CD1c-positive myeloid dendritic cell (primary cell): ENCODE measurements at regions not wholly inside any gene's neighbourhood (a gene's known extent, or its start where the extent isn't known, plus 50 kb on each side); places are given as distances from the start of the nearest gene placed in this dataset.

Experiments used
- DNase-seq: peaks from one replicate; pipeline ENCODE4 v3.0.0-alpha.2; 2016; ENCODE audit errors: extremely low spot score

DNA sequence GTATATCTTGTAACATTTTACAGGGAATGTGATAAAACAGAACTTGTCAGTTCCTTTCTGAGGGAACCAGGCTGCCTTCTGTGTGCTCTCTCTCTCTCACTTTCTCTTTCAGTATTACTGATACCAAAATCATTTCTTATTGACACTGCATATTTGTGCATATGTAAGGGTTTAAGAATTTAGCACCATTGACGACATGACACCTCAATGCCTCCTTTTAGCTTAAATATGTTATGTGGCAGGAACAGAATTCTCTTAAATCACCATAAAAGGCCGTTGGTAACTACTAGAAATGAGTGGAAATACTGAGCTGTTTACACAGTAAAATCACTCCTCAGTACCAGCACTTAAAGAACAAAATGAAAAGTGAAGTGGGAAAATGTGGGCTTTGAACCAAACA is 457.7 kb upstream of the SYT1 start:
- no peak for DNase-seq

DNA sequence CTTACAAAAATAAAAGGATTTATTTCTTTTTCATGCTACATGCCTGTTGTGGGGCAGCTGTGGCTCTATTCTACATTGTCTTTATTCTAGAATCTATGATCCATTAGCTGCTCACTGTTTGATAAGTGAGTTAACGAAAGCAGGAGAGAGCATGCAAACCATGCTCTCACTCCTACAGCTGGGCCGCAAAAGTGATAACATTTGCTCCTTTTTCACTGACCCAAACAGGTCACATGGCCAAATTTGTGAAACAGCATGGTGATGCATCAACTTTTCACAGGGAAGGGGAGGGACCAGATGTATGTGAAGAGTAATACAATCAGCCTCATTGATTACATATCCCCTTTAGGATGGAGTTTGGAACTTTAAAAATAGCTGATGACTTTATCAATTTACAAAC is 456.9 kb upstream of the SYT1 start:
- no peak for DNase-seq

DNA sequence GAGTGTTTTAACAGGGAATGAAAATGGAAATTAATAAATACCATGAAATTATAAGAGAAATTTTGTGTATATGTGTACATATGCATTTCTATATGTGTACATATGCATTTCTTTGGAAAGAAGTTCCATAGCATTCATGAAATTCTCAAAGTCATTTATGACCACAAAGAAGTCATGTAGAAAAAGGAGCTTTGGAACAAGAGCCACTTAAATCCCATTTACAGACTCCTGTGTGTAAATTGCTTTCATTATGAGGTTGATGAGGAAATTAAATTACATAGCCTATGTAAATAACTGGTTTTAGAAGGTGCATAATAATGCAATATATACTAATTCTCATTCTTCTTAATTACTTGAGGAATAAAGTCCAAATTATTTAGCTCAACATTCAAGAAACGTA is 450.5 kb upstream of the SYT1 start:
- DNase-seq = no peak

DNA sequence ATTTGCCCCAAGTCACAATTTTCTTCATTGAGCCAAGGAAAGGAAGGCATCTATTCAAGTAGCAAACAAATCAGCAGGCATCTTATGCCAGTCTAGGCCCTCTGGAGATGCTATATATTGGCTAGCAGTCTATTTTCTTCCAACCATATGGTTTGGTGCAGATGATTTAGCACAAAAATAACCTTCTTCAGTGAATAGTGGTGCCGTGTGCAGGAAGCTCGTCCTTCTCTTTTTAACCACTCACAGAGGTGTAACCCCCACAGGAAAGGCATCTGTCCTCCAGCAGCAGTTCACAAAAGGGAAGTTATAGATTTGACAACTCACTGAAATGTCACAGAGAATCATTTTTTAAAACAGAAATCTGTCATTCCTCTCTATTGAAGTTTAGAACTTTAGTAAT is 445.7 kb upstream of the SYT1 start:
- DNase-seq = peak; percentile 21

DNA sequence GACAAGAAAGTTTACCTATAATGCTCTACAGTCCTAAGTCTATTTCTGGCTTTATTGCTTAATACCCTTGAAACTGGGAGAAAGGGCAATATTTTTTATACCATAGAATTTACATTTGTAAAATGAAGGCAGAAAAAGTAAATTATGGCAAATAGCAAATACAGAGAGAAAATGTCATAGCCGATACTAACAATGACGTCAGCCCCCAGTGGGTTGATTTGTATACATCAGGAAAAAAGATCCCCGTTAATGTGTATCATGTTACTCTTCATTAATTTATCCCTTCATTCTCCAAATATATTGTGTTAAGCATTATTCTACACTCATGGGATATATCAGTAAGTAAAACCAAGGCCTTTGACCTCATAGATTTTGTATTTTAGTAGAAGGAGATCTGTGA is 445.1 kb upstream of the SYT1 start:
- DNase-seq = no peak

DNA sequence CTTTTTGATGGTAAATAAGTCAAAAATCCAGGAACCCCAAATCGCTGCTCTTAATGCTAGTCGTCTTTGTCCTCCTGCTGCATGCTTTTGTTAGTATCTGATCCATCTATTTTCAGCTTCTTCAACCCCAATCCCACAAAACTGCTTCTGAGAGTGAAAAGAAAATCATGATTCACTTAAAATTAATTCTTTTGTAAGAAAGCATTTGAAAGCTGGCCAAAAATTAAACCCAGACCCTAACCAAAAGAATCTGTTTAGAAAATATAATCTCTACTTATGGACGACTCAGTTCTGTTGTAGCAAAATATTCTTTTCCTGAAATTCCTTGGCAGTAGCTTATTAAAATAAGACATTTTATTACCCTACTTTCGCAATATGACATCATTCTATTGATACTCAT is 443.6 kb upstream of the SYT1 start:
- no peak for DNase-seq

DNA sequence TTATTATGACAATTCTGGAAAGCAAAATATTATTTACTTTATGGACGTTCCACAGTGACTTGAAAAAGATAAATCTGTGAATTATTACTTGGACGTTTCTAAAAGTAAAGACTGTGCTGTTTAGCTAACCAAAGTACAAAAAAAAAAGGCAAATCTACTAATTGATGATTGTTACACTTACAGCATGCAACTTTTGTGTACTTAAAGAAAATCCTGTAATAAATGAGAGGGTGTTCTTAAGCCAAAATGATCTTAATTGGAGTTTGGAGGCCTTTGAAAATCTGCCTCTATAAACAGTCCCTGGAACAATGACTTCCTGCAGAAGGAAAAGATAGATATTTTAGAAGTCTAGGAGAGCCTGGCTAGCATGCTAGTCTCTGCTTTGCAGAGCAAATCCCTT is 434.0 kb upstream of the SYT1 start:
- no peak for DNase-seq

DNA sequence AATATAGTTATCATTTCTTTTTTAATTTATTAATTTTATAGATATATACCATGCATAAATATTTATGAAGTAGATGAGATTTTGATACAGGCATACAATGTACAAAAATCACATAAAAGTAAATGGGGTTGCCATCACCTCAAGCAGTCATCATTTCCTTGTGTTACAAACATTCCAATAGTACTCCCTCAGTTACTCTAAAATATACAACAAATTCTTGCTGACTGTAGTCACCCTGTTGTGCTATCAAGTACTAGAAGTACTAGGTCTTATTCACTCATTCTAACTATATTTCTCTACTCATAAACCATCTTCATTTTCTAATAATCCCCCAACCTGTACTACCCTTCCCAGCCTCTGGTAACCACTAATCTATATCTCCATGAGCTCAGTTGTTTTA is 432.6 kb upstream of the SYT1 start:
- no peak for DNase-seq

DNA sequence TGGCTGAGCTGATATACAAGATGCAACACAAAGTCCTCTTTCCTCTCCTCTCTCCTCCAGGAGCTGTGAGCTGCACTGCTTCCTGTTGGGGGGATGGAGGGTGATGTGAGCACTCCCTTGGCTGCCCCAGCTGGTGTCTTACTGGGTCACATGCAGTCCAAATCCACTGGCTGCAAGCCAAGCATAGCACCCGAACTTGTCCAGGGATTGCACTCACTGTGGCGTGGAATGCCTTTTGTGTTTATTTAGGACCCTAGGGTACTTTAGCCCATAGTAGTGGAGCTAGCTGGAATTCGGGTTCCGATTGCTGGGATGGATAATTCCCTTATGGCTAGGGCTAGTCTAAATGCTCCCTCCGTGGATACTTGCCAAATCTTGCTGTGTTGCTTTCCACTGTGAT is 424.9 kb upstream of the SYT1 start:
- DNase-seq = no peak

DNA sequence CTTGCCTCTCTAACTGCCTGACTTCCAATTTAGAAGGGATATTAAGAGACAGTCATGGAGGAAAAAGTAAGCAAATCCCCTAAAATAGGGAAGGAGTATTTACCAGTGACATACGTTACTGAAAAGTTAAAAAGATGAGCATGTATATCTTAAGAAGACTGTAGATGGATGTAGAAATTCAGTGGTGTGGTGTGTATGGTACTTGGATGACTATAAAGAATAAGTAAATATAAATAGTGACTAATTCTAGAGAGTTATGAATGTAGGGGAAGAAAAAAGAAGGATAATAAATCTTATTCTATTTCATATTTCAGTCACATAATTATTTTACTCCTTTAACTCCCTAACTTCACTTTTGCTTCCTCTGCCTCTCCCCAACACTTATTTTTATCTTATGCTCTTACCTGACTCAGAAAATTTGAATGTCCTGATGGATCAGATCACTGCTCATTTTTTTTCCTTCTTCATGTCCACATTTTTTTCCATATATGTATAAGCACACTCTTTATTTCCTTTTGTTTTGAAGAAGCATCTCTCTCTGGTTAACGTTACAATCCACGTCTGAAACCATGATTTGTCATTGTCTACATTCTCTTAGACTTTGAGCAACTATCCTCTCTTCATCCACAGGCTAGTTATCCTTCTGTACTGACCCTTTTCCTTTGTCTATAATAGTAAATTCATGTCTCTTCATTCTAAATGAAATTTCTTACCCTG is 422.7 kb upstream of the SYT1 start:
- no peak for DNase-seq

DNA sequence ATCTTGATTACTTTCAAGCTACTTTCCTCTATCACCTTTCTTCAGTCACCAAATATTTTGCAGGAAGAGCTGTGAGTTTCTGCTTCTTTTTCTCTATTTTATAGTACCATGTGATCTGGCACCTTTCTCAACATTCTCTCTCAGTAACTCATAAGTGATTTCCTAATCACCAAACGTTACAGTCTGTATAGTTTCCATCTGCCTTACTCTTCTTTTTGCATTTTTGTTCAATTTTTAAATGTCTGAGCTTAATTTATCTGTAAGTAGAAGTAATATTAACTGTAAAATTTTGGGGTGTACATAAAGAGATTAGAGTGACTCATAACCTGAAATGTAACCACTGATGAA is 422.1 kb upstream of the SYT1 start:
- DNase-seq = no peak

DNA sequence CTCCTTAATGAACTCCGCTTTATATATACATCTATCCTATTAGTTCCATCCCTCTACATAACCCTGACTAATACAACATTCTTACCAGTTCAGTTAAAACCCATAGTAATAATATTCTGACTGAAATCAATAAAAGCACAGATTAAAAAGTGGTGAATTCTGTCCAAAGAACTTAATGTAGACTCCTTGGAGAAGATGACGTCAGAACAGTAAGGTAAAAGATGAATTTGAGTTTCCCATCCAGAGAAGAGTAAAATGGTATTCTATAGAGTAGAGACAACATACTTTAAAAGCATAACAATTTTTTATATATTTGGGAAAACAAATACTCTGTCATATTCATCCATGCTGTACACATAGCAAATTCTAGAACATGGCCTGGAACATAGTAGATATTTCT is 418.0 kb upstream of the SYT1 start:
- DNase-seq = no peak

DNA sequence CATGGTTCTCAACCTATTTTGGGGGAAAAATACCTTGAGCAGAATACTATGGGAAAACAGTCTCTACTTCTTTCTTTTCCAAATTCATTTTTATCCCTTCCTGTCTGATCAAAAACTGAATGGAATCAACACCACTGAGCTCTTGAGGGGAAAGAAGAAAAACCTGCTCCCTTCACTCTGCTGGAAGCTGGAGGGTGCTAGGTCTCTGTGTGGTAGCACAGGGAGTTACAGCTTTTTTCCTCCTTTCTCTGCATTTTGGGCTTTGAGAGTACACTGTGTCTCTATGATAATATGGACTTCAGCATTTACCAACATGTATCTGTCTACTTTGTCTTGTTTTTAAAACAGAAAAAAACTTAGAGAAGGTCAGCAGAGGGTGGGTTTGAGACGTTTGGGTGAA is 417.2 kb upstream of the SYT1 start:
- DNase-seq = no peak

DNA sequence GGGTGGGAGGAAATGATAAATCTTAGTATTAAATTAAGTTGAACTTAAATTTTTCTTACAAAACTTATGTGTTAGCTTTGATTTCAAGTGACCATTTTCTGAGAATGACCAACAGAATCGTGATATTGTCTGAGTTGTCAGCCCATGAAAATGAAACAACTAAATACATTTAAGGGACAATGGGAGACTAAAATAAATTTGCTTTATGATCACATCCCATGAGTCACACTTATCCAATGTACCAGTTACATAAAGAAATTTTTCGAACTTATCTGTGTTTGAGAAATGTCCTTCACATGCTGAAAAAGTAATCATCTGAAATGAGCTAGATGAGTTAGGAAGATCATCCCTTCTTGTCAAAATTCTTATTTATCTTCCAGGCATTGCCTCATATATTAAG is 415.9 kb upstream of the SYT1 start:
- no peak for DNase-seq

DNA sequence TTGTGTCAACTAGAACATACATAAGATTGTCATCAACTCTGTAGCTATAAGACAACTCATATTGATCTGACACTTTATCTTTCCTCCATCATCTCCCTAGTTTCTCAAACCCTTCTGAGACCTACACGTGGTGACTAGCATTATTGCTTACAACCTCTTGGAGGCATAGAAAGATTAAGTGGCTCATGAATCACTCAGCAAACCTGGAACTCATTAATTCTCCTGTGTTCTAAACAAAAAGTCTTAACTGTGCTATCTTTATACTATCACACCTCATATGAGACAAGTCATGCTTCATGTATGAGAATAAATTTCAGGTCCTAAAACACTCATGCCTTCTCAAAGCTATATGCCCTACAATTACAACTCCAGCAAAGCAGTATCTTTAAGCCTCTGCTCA is 408.6 kb upstream of the SYT1 start:
- DNase-seq = no peak

DNA sequence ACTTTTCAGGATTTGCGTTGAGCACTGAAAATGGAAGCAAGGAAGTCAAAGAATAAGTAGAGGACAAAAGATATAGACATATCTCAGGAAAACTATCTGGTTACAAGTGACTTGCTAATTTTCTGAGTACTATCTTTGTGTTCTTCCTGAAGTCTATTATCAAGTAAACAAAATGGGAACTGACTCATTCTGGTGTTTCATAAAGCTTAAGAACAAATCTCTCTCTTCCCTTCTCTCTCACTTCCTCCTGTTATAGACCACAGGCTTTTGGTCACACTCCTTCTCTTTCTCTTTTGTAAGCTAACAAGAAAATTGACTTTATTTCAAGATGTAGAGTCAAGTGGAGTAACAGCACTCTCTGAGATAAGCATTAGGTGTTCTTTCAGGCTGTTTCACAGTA is 406.6 kb upstream of the SYT1 start:
- peak; percentile 79 for DNase-seq

DNA sequence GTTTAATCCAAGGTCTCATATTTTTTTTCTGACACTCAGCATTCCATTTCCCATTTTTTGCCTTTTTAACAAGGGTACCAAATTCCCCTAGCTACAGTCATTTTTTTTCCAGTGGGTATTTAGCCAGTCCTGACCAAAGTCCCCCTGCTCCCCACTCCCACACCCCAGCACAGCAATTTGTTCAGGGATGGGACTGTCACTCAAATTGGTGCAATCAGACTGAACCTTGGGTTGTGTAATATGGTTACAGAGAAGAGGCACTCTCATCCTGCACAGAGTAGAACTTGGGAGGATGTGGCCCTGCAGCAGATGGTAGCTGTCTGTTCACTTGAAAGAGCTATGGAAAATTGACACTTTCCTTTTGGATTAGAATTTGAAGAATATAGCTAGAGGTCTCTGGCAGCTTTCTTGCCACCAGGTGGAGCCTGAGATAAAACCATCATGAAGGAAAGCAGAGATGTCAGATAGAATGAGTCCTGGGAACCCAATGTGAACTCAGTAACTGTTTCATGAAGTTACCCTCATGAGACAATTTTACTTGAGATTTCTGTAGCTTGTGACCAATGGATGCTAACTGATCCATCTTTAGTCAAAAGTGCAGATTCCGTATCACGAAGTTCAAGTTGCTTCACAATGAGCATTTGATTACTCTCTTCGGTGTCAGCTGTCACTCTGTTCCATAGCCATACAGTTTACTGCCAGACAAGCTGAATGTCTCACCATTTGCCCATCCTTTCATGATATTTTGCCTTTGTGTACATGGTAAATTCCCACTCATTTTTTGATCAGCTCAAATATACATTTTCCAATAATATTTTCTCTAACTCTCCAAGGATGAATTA is 394.0 kb upstream of the SYT1 start:
- no peak for DNase-seq

DNA sequence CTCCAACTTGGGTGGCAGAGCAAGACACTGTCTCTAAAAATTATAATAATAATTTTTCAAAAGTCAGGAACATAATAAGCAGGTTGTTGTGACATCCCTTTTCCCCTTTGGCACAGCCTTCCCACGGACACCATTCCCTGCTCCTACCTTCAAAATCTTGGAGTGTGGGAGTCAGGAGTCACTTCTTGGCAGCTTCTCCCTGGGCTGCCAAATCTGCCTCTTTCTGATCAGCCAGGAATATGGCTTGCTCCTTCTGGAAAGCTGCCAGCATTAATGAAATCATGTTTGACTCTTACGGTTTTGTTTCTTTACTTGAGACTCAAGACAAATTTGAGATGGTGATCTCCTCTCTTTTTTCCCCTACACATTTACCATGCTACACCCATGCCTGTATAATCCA is 391.4 kb upstream of the SYT1 start:
- no peak for DNase-seq

DNA sequence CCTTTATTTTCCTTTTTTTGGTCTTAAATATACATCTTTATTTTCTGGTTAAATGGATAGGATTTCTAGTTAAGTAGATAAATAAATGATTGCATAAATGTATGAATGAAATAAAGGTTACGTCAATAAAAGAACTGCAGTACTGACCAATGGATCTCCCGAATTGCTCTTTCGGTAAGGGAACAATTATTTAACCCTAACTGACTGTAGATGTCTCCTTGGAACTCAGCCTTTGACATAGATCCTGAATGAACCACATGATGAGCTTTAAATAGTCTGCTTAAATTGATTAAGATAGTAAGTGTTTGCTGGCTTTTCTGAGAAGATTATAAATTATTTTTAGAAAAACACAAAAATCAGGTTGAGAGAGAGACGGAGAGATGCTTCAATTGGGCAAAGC is 391.0 kb upstream of the SYT1 start:
- no peak for DNase-seq

DNA sequence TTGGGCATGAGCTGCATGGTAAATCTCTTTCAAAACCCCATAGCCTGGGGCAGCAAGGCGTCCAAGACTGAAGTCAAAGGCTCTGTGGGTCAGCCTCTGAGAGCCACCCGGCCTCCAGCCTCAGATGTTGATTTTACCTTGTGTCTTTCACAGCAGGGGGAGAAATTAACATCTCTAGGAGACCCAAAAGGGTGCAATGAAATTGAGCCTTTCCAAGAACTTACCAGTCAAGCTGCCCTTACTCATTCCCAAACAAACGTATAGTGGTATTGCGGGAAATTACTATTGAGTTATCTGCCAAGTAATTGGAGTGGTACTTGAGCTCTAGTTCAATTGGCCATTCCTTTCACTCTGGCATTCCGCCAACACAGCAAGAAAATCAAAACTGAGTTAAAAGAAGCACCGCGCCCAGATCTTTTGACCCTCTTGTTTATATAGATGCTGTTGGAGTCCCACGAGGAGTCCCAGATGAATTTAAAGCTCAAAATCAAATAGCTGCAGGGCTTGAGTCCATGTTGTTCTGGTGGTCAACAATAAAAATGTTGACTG is 380.7 kb upstream of the SYT1 start:
- DNase-seq = no peak

DNA sequence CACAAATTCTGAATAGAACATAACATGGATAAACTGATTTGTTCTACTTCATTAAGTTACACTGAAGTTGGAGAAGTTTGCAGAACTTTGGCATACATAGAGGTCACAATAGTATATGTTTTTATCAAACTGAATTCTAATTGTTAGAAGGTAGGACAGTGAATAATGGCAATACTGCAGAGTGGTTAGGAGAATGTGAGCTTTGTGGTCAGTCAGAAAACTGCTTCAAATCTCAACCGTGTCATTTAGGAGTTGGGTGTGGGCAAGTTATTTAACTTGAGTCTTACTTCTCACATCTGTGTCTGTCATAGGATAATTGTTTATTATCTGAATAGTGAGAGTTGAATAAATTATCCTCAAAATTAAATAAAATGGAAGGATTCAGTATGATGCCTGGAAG is 374.6 kb upstream of the SYT1 start:
- DNase-seq = no peak

DNA sequence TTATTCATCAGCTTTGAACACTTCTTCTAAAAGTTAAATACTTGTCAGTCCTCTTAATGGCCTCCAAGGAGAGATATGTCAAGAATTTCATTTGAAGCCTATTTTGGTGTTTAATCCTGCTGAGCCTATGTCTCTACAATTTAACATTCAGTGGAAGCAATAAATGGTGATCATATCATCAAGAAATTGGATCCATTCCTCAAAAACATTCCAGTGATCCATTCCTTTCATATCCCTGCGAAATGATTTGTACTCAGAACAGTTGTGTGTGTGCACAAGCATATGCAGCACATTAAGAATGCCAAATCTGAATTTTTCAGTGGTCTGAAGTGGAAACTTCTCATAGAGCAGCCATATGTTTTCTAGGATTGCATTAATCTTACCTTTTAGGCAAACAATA is 373.7 kb upstream of the SYT1 start:
- DNase-seq = no peak

DNA sequence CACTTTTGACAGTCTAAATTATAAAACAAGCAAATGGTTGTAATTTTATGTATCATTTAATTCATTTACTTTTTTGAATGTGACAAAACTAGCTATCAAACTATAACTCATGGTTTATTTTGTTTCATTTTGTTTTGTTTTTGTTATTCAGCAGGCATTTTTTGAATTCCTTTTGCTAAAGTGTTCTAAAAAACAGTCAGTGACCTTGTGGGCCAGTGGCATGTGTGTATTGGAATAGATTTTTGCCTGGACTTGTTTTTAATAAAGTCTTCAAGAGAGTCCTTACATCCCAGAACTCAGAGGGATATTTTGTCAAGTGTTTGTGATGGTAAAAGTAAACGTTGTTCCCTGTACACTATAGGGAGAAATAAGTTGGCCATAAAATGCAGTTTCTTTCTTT is 369.7 kb upstream of the SYT1 start:
- no peak for DNase-seq
